GM08714 (cell line): ENCODE measurements at regions not wholly inside any gene's neighbourhood (a gene's known extent, or its start where the extent isn't known, plus 50 kb on each side); places are given as distances from the start of the nearest gene placed in this dataset.
"Not testable (repeated sequence)": the region's sequence is repeated elsewhere in the genome, so short reads cannot be mapped to it uniquely, and the experiment has no call there.

Source experiments
- H3K4me3 ChIP-seq: fragments of 200-500 bp; sonication (Bioruptor generic); 2 replicates; pipeline ENCODE4 v1.5.1; 2014; ENCODE audit warnings: mild to moderate bottlenecking, low read length, inconsistent platforms
- ZNF274 ChIP-seq: IDR thresholded peaks from 2 replicates; pipeline ENCODE4 v1.6.1; 2012; ENCODE audit warnings: mild to moderate bottlenecking, low read depth, low read length

DNA sequence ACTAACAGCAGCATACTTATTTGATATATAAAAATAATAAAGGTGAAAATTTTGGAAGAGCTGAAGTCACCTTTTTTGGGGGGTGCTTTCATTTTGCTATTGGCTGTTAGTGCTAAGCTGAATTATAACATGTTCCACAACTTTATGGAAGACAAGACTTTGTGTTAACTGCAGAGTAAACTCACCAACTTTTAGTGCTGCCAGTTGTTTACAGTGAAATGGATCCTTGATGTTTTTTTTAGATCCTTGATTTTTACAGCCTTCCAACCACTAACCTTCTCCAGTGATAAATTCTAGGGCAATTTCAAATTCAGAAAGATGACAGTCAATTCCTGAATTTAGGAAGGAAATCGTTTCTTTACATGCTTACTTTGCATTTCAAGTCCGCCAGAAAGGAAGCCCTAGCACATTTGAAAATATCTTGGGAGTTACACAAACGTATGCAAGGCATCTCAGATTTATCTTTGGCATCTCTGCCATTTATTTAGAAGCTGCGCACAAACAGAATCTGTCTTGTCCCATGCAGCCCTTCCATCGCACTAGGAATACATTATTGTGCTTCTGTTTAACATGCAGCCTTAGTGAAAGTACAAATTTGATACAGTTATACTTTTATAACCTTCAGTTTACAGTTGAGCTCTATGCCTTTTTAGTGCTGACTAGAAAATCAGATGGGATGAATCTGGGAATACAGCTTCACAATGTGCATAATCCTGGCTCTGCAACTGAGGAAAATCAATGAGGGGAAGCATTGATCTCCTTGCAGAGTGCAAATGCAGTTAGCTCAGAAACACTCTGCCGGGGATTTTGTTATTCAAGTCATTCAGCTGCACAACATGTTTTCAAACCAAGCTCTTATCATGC, 142.4 kb upstream of the ZNF608 start:
- H3K4me3 ChIP-seq = no peak overlapping the region
- no peak for TF ChIP-seq ZNF274

DNA sequence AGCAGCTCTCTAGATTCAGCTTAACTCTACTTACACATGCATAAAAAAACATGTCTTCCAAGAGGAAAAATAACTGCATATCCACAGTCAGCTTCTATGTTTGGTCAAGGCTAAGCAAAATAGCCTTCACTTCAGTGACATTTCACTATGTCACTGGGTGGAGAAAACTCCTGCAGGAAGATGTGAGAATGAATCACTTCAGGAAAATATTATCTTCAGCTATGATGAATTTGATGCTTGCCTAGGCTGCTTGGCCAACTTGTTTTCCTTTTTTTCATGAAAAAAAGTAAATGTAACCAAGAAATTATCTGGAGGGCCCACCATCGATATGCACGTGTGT, 143.0 kb upstream of the ZNF608 start:
- no peak for TF ChIP-seq ZNF274
- H3K4me3 ChIP-seq = no peak overlapping the region

DNA sequence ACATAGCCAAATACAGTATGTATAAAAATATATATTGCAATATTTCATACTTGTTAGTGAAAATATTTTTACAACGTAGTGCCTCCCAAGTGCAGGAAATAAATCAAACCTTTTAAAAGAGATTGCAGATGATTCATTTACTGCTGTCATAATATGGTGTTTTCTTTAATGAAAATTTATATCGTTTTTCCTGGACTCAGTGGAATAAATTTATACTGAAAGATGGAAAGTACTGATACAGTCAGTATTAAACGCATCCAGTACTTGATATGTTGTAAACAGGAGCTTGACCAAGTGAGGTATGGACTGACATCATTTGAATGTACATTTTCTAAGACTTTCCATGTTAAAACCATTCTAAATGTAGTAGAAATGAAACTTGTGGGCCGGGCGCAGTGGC, 143.4 kb upstream of the ZNF608 start:
- H3K4me3 ChIP-seq = no peak overlapping the region
- TF ChIP-seq ZNF274 = no peak

DNA sequence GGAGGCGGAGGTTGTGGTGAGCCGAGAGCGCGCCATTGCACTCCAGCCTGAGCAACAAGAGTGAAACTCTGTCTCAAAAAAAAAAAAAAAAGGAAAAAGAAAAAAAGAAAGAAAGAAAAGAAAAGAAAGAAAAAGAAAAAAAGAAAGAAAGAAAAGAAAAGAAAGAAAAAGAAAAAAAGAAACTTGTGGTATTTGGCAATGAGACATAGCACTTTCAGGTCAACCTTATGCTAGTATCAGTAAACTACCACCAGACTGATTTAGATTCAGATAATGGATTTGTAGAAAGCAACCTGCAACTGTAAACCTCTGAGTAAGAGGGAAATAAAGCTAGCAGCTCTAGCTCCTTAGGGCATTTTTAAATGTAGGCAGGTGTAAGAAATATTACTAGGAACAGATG, 144.0 kb upstream of the ZNF608 start:
- H3K4me3 ChIP-seq = not testable (repeated sequence)

DNA sequence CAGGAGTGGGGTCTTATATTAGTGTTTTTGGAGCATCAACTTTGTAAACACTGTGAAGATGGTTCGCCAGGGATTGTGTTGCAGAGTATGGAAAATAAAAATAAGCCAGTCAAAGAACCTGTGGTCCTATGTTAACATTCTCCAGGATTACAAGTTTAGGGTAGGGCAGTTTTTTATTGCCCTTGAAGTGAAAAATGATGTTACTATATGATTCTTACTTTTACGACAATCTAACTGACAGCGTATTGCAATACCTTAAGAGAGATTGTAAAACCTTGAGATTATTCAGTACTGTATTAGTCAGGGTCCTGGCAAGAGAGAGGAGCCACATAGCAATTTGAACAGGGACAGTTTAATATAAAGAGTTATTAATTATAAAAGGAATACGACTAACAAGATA, 144.7 kb upstream of the ZNF608 start:
- H3K4me3 ChIP-seq = no peak overlapping the region
- no peak for TF ChIP-seq ZNF274

DNA sequence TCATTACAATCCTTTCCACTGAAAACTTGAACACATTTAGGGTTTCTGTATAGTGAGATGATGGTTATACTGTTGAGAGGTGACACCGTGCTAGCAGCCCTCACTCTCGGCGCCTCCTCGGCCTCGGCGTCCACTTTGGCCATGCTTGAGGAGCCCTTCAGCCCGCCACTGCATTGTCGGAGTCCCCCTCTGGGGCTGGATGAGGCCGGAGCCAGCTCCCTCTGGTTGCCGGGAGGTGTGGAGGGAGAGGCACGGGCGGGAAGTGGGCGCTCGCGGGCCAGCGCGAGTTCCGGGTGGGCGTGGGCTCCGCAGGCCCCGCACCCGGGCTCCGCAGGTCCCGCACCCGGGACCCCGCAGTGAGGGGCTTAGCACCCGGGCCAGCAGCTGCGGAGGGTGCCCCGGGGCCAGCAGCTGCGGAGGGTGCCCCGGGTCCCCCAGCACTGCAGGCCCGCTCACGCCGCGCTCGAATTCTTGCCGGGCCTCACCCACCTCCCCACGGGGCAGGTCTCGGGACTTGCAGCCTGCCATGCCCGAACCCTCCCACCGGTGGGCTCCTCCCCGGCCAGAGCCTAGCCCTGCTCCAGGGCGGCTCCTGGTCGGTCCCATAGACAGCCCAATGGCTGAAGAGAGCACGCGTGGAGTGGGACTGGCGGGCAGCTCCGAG, 145.9 kb upstream of the ZNF608 start:
- TF ChIP-seq ZNF274 = no peak
- H3K4me3 ChIP-seq = no peak overlapping the region

DNA sequence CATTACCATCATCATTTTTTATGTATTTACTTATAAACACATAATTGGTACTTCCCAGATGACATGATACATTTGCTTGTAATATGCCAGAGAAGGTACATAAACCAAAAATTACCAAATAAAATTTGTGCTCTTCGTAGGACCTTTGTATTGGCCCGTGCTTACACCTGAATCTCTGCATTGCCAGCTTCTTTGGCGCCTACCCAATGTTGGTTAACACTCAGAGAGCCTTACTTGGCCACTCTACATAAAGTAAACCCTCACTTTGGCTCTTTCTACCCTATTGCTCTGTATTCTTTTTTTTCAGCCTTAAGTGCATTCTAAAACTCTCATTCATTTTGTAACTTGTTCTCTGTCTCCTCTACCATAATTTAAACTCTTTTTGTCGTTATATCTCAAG, 148.1 kb upstream of the ZNF608 start:
- H3K4me3 ChIP-seq = no peak overlapping the region
- no peak for TF ChIP-seq ZNF274

DNA sequence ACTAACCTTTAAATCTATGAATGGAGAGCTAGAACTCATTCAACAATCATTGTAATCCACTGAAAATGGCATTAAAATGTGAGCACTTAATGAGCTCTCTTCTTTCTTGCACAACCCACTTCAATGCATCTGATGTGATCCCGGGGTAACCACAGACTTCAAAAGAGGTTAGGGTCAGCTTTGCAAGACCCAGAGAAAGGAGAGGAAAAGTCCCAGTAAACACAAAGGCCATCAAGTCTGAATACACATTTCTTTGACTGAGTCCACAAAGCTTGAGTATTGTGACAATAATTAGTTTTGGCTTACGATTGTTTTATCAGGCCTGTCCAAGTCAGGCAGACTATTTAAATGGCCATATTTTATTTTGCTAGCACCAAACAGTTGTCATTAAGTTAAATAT, 148.8 kb upstream of the ZNF608 start:
- TF ChIP-seq ZNF274 = no peak

DNA sequence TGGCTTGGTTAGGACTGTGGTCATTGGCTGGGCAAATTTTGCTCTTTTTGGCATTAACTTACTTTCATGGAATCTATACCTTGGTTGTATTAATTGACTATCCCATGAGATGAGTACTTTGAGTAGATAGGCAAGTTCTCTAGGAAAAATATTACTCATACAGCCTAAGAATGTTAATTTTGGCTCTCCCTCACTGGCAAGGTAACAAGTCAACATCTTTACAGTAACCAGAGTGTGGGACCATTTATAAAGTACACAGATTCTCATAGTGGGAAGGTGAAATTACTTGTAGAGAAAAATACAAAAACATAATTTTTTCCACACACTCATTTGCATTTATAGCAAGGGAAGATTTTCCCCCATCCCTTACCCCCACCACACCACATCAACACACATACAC, 154.6 kb upstream of the ZNF608 start:
- no peak overlapping the region for H3K4me3 ChIP-seq
- no peak for TF ChIP-seq ZNF274

More for the DNA sequence above, 148.8 kb upstream of the ZNF608 start:
- no peak overlapping the region for H3K4me3 ChIP-seq

DNA sequence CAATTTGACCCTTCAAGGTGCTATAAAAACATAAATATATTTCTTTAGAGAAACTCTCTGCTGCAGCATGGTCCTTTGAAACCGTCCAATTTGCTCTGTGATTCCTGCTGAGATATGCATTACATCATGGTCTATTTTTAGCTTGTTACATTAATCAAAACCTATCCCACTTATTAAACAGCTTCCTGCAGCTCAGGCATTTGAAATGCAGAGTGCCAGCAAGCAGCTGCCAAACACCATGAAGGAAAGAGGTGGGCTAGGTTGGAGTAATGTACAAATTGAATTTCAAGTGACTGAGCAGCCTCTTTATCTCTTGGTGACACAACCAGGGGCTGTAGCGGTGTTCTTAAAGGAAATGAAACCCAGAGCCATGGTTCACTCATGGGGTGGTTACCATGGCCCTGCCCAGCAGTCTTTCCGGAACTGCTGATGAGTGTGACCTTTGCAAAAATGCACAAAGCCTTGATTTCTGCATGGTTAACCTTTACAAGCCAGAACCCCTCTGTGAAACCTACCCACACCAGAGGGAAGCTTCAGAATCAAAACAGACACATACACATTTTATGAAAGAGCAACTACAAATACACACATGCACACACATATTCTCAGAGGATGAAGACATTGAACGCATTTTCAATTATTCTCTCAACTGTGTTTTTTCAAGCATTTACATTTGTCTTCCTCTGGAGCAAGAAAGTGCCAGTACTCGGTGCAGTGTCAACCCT, 155.8 kb upstream of the ZNF608 start:
- no peak for TF ChIP-seq ZNF274

DNA sequence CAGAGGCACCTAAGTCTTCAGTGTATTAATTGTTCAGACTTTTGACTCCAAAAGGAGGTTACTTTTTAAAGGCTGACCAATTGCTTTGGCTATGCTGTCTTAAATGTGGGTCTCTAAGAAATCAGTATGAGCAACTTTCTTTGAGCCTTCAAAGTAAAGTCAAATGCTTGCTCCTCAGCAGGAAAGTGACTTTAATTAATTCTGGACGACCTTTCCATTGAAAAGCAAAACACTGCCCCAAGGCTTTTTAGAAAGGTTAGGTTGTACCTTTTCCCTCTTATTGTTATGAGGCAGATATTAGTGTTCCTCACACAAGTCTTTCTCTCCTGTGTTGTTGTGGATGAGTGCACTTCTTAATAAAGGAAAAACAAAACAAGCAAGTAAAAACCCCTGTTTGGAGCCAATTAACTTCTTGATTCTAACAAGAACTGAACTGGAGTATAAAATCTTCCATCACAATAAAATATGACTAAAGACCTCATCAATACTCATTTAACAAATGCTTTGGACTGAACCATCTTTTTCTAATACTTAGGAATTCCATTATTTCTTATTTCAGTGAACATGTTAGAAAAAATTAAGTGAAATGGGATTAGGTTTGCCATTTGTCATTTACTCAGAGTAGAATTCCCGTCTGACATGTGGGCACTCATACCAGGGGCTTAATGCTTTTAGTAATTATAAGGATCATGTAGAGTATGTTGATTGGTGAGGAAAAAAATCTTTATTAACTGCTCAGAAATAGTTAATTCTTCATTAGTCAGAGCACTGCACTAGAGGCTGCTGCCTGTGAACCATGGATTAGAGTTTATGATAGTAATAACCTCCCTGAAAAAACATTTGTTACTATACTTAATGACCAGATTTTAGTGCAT, 159.1 kb upstream of the ZNF608 start:
- H3K4me3 ChIP-seq = no peak overlapping the region
- no peak for TF ChIP-seq ZNF274

More for the DNA sequence above, 155.8 kb upstream of the ZNF608 start:
- no peak overlapping the region for H3K4me3 ChIP-seq

DNA sequence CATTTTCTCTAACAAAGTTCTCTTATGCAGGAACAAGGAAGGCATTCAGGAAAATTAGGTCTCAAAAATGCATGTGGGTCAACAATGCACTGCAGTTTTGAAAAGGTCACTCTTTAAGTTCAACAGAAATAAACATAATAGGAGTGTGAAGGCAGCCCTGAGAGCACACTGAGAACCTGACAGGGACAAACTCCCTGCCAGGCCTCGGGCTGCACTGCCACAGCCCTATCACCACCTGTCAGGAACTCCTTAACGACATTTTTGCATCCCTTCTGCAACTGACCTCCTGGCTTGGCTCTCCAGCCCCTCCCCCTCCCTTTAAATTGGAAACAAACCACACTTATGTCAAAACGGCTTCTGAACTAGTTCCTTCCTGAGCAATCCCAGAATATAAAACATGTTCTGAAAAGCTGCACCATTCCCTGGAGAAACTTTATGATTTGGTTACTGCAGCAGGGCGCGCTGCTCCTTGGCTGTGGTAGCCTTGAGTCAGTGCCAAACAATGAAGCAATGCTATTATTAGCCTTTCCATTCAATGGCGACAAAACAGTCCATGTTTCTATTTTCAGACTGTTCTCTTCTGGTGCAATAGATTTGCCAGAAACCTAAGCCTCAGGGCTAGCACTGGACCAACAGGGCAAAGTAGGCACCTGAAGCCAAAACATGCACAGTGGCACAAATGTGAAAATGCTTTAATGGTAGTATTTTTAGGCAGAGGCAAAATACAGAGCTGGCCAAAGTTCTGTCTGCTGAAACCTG, 160.1 kb upstream of the ZNF608 start:
- TF ChIP-seq ZNF274 = no peak
- no peak overlapping the region for H3K4me3 ChIP-seq

DNA sequence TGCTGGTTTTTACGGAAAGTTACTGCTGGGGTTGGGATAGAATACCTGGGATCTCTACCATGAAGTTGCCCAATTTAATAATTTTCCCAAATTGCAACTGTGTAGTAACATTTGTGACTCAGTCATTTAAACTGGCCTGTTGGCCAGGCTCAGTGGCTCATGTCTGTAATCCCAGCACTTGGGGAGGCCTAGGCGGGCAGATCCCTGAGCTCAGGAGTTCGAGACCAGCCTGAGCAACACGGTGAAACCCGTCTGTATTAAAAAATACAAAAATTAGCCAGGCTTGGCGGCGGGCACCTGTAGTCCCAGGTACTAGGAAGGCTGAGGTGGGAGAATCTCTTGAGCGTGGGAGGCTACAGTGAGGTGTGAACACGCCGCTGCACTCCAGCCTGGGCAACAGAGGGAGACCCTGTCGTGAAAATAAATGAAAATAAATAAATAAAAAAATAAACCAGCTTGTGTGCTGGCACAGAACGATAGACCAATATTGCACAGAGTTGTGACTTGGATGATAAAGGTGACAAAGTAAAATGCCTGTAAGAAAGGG, 160.7 kb upstream of the ZNF608 start:
- no peak overlapping the region for H3K4me3 ChIP-seq
- TF ChIP-seq ZNF274 = no peak
